ENCODE measurements at regions not wholly inside any gene's neighbourhood (a gene's known extent, or its start where the extent isn't known, plus 50 kb on each side); places are given as distances from the start of the nearest gene placed in this dataset.

DNA sequence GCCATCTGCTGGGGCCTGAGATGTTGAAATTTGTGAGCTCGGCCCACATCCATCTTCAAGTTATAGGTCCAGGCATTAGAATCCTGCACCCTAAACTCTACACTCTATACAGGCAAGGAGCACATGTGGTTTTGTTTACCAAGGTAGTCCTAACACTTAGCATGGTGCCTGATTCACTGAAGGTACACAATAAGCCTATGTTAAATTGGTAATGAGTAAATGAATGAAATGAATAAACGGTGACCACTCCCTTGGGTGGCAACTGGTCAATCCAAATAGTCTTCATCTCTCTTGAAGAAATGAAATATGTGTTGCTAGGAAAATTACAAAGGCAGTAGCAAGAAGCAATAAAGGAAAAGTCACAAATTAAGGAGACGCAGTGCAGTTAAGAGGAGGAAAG, 359.3 kb upstream of the UBE2E2 start:
- no peak for TF ChIP-seq NFIC (IDR thresholded peaks at IDR 0.05; ENCODE audit: borderline replicate concordance)
- no peak for TF ChIP-seq FOXJ3 (CRISPR knock-in tag; IDR thresholded peaks at IDR 0.05)
- TF ChIP-seq, protein P1, sequence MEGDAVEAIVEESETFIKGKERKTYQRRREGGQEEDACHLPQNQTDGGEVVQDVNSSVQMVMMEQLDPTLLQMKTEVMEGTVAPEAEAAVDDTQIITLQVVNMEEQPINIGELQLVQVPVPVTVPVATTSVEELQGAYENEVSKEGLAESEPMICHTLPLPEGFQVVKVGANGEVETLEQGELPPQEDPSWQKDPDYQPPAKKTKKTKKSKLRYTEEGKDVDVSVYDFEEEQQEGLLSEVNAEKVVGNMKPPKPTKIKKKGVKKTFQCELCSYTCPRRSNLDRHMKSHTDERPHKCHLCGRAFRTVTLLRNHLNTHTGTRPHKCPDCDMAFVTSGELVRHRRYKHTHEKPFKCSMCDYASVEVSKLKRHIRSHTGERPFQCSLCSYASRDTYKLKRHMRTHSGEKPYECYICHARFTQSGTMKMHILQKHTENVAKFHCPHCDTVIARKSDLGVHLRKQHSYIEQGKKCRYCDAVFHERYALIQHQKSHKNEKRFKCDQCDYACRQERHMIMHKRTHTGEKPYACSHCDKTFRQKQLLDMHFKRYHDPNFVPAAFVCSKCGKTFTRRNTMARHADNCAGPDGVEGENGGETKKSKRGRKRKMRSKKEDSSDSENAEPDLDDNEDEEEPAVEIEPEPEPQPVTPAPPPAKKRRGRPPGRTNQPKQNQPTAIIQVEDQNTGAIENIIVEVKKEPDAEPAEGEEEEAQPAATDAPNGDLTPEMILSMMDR (IDR thresholded peaks at IDR 0.05): no peak
- TF ChIP-seq, protein P2, sequence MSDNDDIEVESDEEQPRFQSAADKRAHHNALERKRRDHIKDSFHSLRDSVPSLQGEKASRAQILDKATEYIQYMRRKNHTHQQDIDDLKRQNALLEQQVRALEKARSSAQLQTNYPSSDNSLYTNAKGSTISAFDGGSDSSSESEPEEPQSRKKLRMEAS (IDR thresholded peaks at IDR 0.05; ENCODE audit: low read depth): no peak
- TF ChIP-seq, protein P3, sequence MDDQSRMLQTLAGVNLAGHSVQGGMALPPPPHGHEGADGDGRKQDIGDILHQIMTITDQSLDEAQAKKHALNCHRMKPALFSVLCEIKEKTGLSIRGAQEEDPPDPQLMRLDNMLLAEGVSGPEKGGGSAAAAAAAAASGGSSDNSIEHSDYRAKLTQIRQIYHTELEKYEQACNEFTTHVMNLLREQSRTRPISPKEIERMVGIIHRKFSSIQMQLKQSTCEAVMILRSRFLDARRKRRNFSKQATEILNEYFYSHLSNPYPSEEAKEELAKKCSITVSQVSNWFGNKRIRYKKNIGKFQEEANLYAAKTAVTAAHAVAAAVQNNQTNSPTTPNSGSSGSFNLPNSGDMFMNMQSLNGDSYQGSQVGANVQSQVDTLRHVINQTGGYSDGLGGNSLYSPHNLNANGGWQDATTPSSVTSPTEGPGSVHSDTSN (IDR thresholded peaks at IDR 0.05): no peak
- no peak for TF ChIP-seq EZH2phosphoT487 (IDR thresholded peaks at IDR 0.05; ENCODE audit: borderline replicate concordance, low read depth)

Data from SK-N-SH (cell line).